H1 (cell line): ENCODE measurements at regions not wholly inside any gene's neighbourhood (a gene's known extent, or its start where the extent isn't known, plus 50 kb on each side); places are given as distances from the start of the nearest gene placed in this dataset.

Experiments used
- MAX ChIP-seq: IDR thresholded peaks from 2 replicates; pipeline ENCODE4 v1.6.1; 2012; ENCODE audit warnings: inconsistent platforms
- SAP30 ChIP-seq: fragments of 300-600 bp; sonication (generic); IDR thresholded peaks from 2 replicates; pipeline ENCODE4 v1.7.1; 2012; ENCODE audit warnings: low read length, moderate library complexity, mild to moderate bottlenecking, inconsistent platforms; ENCODE audit not compliant: insufficient read depth, insufficient replicate concordance

GRCh38 chr16:49129935-49130334, 151.7 kb downstream of the CBLN1 start (continued):
- TF ChIP-seq SAP30, result no peak
- no peak for TF ChIP-seq MAX
